Psoas muscle (tissue), 7 donors: ENCODE measurements at regions not wholly inside any gene's neighbourhood (a gene's known extent, or its start where the extent isn't known, plus 50 kb on each side); places are given as distances from the start of the nearest gene placed in this dataset.

Experiments used
- ATAC-seq, 4 donors: fragments of 200-7000 bp; cut with Tn5 transposase; one replicate each; pipeline ENCODE4 v1.9.1; 2020; ENCODE audit warnings: moderate library complexity in 3 of 4, mild to moderate bottlenecking in 2 of 4
- DNase-seq, 2 donors: peaks; one replicate each; pipeline ENCODE4 v3.0.0-alpha.2; 2020
- H3K27ac ChIP-seq: fragments of 200-600 bp; one replicate; pipeline ENCODE4 v1.8.0; 2022
- H3K27me3 ChIP-seq, 3 donors: fragments of 200-600 bp in 1 of 3; one replicate each; pipeline versions ENCODE4 v1.6.1 to v1.8.0; 2013 to 2022; ENCODE audit warnings: low read length in 2 of 3, mild to moderate bottlenecking in 2 of 3, moderate library complexity in 1 of 3; ENCODE audit not compliant: insufficient read depth in 3 of 3
- H3K36me3 ChIP-seq, 2 donors: fragments of 200-600 bp in 1 of 2; one replicate each; pipeline versions ENCODE4 v1.6.1 to v1.8.0; 2013 to 2022; ENCODE audit warnings: low read depth in 1 of 2, mild to moderate bottlenecking in 1 of 2, moderate library complexity in 1 of 2; ENCODE audit not compliant: insufficient read depth in 1 of 2
- H3K4me1 ChIP-seq: fragments of 200-600 bp; one replicate; pipeline ENCODE4 v1.8.0; 2022
- H3K4me3 ChIP-seq: fragments of 200-600 bp; one replicate; pipeline ENCODE4 v1.8.0; 2022; ENCODE audit warnings: mild to moderate bottlenecking
- H3K9me3 ChIP-seq: fragments of 200-600 bp; one replicate; pipeline ENCODE4 v1.8.0; 2022
- WGBS, 3 donors: extraction: QIAGEN DNeasy Blood & Tissue Kit; methylation state at CpG; one replicate each; pipeline versions ENCODE4 v1.1.6 to v1.1.7; 2013; 5-methylcytosine and 5-hydroxymethylcytosine counted together
- intact Hi-C, 2 donors: fragments of 100-400 bp; cut with DNase I; formaldehyde crosslinking; loops; one replicate each; pipeline versions ENCODE4 v1.11.0 to v1.14.2; 2022
- TF ChIP-seq, protein P1 (sequence below): fragments of 200-600 bp; IDR thresholded peaks from one replicate; pipeline ENCODE4 v1.8.0; 2022; ENCODE audit warnings: antibody characterized with exemption
- donor health status: healthy with polysubstance abuse.
- donor health status: DM: no; HTN: no; CAD: no; lungs with moderate emphysema.
- donor health status: Bipolar disorder and iron deficiency.
- donor health status: healthy.
- donor health status: DM: yes; HTN: yes; CAD: no.
- donor health status: DM: no; HTN: no; CAD: no.
- donor health status: DM: yes; HTN: yes; CAD: no.

DNA sequence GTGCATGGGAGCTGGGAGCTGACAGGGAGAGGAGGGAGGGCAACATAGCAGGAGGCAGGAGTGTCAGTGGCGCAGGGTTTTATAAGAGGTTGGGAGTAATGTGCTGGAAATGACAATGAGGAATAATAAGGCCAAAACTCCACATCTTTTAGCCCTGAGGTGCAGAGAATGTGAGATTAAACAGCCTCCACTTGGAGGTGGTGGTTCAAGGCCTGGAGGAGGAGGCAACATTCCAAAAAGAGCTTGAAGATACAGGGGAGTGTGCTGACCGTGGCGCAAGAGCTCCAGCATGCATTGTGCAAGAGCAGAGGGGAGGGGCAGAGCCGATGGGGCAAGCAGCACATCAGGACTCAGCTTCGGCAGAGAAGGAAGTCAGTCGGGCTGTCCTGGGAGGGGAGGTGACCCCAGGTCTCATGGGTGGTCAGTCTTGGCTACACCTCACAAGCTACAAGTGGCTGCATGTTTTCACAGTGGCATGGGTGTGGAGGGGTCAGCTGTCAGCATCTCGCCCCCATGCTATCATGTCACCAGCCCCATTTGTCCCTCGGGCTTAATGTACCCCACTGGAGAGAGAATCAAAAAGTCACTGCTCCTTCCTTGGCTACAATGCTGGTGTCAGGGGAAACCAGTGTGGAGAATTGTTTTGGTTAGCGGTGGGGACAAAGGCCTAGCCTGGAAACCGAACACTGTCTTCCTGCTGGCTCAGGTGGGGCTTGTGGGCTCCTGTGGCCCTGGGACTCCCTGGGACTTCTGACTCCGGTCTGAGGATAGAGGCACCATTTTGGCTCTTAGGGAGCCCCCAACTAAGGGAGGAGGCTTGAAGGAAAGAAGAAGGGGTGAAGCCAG is 208.0 kb downstream of the ZFP36L2 start:
- intact Hi-C loops = no loop called here
- TF ChIP-seq, protein P1, sequence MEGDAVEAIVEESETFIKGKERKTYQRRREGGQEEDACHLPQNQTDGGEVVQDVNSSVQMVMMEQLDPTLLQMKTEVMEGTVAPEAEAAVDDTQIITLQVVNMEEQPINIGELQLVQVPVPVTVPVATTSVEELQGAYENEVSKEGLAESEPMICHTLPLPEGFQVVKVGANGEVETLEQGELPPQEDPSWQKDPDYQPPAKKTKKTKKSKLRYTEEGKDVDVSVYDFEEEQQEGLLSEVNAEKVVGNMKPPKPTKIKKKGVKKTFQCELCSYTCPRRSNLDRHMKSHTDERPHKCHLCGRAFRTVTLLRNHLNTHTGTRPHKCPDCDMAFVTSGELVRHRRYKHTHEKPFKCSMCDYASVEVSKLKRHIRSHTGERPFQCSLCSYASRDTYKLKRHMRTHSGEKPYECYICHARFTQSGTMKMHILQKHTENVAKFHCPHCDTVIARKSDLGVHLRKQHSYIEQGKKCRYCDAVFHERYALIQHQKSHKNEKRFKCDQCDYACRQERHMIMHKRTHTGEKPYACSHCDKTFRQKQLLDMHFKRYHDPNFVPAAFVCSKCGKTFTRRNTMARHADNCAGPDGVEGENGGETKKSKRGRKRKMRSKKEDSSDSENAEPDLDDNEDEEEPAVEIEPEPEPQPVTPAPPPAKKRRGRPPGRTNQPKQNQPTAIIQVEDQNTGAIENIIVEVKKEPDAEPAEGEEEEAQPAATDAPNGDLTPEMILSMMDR = no peak
- no peaks in the 10 kb centered on the region for H3K9me3 ChIP-seq
- DNase-seq (peak; percentile 89 to 94), ATAC-seq (peak; percentile 76 to 93 (median 86))
- 57 to 72% (median 59%) methylated on average over 11 of the region's 11 CpGs for WGBS, 3 donors
- peak overlapping the region; percentile 50 for H3K27ac ChIP-seq
- no peaks in the 10 kb centered on the region for H3K4me1 ChIP-seq
- no peak overlapping the region for H3K4me3 ChIP-seq
- H3K36me3 ChIP-seq = no peaks in the 10 kb centered on the region
- H3K27me3 ChIP-seq = no peaks in the 10 kb centered on the region

DNA sequence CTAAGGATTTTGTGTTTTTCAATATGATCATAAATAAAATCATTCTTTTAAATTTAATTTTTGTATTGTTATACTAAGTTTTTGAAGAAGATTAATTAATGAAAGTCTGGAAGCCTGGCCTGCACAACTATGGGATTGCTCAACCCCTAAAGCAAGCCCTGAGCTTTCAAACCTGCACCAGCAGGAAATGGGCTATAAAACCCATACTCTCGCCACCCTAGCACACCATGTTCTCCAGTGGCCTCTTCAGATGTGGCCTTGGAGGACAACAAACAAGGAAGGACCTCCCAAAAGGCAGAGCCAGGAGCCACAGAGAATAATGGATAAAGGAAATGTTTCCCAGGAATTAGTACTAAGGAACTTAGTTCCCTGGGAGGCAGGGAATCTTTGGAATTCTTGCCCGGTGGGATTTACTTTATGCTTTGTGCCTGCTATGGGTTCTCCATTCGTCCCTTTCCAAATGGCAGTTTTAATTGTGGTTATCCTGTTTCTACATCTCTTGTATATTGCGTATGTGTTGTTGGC is 212.5 kb downstream of the ZFP36L2 start:
- no peaks in the 10 kb centered on the region for H3K36me3 ChIP-seq
- no peak for DNase-seq
- no peak overlapping the region for H3K4me3 ChIP-seq
- peaks cover 9% of the 10 kb centered on the region for H3K4me1 ChIP-seq
- H3K27me3 ChIP-seq = no peaks in the 10 kb centered on the region
- intact Hi-C loops = no loop called here
- TF ChIP-seq, protein P1 = no peak
- WGBS, 3 donors = 82 to 86% (median 82%) methylated on average over 4 of the region's 4 CpGs
- no peak for ATAC-seq
- H3K27ac ChIP-seq = no peak overlapping the region
- no peaks in the 10 kb centered on the region for H3K9me3 ChIP-seq

DNA sequence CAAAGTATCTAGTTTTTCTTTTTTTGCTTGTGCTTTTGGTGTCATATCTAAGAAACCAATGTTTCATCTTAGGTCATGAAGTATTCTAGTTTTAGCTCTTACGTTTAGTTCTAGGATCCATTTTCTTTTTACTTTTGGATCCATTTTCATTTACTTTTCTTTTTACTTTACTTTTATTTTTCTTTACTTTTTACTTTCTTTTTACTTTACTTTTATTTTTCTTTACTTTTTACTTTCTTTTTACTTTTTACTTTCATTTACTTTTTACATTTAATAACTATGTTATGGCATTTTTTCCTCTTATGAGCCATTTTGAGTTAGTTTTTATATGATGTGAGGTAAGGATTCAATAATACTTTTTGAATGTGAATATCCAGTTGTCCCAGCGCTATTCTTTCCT is 213.4 kb downstream of the ZFP36L2 start:
- no peaks in the 10 kb centered on the region for H3K36me3 ChIP-seq
- intact Hi-C loops = no loop called here
- TF ChIP-seq, protein P1 = no peak
- H3K4me1 ChIP-seq = peaks cover 9% of the 10 kb centered on the region
- H3K4me3 ChIP-seq = no peak overlapping the region
- no peak overlapping the region for H3K27ac ChIP-seq
- no peaks in the 10 kb centered on the region for H3K27me3 ChIP-seq
- ATAC-seq (no peak), DNase-seq (no peak)
- WGBS, 3 donors = 45 to 47% (median 46%) methylated on average over 2 of the region's 2 CpGs
- H3K9me3 ChIP-seq = no peaks in the 10 kb centered on the region

DNA sequence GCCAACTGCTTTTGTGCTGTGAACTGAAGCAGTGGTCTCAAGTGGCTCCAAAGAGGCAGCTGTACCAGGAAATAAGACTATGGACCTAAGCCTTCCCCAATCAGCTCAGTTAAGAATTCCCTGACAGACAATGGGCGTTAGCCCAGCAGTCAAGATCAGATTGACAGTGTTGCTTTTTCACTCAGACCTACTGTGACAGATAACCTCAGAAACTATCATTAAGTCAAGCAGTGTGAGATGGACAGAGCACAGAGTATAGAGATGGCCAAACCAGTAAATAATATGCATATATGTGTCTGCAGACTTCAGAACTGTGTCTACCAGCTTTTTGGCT is 215.3 kb downstream of the ZFP36L2 start:
- DNase-seq (no peak), ATAC-seq (no peak)
- H3K9me3 ChIP-seq = no peaks in the 10 kb centered on the region
- no peak overlapping the region for H3K4me3 ChIP-seq
- TF ChIP-seq, protein P1 = no peak
- H3K36me3 ChIP-seq = no peaks in the 10 kb centered on the region
- intact Hi-C loops = no loop called here
- H3K27me3 ChIP-seq = peaks cover 0 to 2% (median 0%) of the 10 kb centered on the region in 3 donors
- no peak overlapping the region for H3K27ac ChIP-seq
- WGBS, 3 donors = 82 to 95% (median 89%) methylated on average over 1 of the region's 1 CpG
- H3K4me1 ChIP-seq = peaks cover 9% of the 10 kb centered on the region
